ENCODE measurements at regions not wholly inside any gene's neighbourhood (a gene's known extent, or its start where the extent isn't known, plus 50 kb on each side); places are given as distances from the start of the nearest gene placed in this dataset.

DNA sequence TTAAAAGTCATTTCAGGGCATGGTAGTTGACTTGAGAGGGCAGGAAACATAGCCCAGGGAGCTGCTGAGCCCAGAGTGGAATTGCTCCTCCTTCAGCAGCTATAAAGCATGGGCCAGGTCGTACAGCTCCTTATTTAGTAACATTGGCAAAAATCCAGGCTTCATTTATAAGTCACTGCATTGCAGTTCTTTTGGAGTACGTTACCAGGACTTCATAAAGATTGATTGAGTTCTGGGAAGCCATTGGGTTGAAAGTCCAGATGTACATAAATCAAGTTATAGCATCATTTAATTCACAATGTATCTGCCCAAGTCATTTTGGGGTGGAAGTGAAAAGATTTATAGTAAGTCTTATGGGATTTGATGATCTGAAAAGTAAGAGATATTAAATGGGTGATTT, 53.0 kb upstream of the ANKEF1 start:
- H3K4me1 ChIP-seq (ENCODE audit: control insufficient read depth, insufficient read depth, low read length): peaks cover 45% of the 10 kb centered on the region
- no peaks in the 10 kb centered on the region for H3K36me3 ChIP-seq (ENCODE audit: control insufficient read depth, insufficient read depth, low read length, severe bottlenecking)
- DNase-seq (ENCODE audit: low read depth): no peak
- H3K9ac ChIP-seq (ENCODE audit: low read length): no peak overlapping the region
- H3K27me3 ChIP-seq (replicated peaks; ENCODE audit: control insufficient read depth, insufficient read depth, low read length): no peaks in the 10 kb centered on the region
- no peaks in the 10 kb centered on the region for H3K9me3 ChIP-seq (ENCODE audit: control insufficient read depth, low read length)
- H3K4me3 ChIP-seq (ENCODE audit: low read length): no peak overlapping the region

DNA sequence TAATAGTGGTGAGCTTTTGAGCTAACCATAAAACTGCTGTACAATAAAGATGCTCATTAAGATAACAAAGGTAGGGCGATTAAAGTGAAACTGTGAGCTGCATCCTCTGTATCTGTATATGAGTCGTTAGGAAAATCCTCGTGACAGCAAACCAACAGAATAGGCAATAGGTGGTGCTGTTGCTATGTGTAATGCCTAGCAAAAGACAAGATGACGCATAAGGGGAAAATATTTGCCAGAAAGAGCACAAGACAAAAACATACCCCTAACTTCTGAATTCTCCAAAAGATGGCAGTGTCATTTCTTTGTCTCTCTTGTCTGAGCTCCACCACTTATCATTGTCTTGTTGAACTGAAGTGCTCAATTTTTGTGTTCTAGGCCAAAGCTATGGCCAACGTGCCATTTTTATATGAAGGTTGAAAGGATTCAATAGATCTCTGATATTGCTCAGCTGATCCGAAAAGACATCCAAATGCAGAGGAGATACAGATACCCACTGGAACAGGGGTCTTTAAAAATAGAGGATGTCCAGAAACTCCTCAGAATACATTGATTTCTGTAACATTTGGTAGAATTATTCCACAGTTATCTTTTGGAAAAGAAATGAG, 56.3 kb upstream of the ANKEF1 start:
- H3K27me3 ChIP-seq (replicated peaks; ENCODE audit: control insufficient read depth, insufficient read depth, low read length): no peaks in the 10 kb centered on the region
- H3K36me3 ChIP-seq (ENCODE audit: control insufficient read depth, insufficient read depth, low read length, severe bottlenecking): no peaks in the 10 kb centered on the region
- peak overlapping the region; percentile 46 for H3K4me3 ChIP-seq (ENCODE audit: low read length)
- DNase-seq (ENCODE audit: low read depth): peak; percentile 95
- no peaks in the 10 kb centered on the region for H3K9me3 ChIP-seq (ENCODE audit: control insufficient read depth, low read length)
- peaks cover 14% of the 10 kb centered on the region for H3K4me1 ChIP-seq (ENCODE audit: control insufficient read depth, insufficient read depth, low read length)
- H3K9ac ChIP-seq (ENCODE audit: low read length): peak overlapping the region; percentile 10

DNA sequence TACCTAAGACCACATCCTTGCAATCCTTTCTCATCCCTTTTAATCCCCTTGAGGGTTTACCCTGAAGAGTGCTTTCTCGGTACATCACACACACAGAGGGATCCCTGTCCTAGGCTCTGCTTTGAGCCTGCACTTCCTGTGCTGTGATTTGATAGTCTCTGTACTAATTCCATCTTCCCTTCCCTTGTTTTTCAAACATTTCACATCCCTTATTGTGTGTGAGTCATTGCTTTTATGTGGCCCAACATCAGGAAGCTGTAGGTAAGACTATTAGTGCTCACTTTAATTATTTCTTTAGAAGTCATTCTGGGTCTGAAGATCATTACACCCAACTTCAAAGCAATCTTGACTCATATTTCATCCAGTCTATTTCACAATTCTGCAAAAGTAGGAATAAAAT, 57.2 kb upstream of the ANKEF1 start:
- no peaks in the 10 kb centered on the region for H3K27me3 ChIP-seq (replicated peaks; ENCODE audit: control insufficient read depth, insufficient read depth, low read length)
- no peak overlapping the region for H3K4me3 ChIP-seq (ENCODE audit: low read length)
- peaks cover 5% of the 10 kb centered on the region for H3K4me1 ChIP-seq (ENCODE audit: control insufficient read depth, insufficient read depth, low read length)
- peak; percentile 11 for DNase-seq (ENCODE audit: low read depth)
- no peaks in the 10 kb centered on the region for H3K36me3 ChIP-seq (ENCODE audit: control insufficient read depth, insufficient read depth, low read length, severe bottlenecking)
- H3K9me3 ChIP-seq (ENCODE audit: control insufficient read depth, low read length): no peaks in the 10 kb centered on the region
- peak overlapping the region; percentile 10 for H3K9ac ChIP-seq (ENCODE audit: low read length)

DNA sequence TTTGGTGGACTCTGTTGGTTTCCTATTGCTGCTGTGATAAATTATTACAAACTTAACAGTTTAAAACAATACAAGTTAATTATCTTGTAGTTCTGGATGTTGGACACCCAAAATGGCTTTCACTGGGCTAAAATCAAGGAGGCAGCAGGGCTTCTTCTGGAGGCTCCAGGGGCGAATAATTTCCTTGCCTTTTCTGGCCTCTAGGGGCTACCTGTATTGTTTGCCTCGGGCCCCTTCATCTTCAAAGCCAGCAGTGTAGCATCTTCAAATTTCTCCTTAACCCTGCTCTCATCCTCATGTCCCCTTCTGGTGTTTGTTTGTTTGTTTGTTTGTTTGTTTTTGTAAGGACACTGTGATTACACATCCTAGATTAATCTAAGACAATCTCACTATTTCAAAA, 60.5 kb upstream of the ANKEF1 start:
- peaks cover 5% of the 10 kb centered on the region for H3K4me1 ChIP-seq (ENCODE audit: control insufficient read depth, insufficient read depth, low read length)
- no peaks in the 10 kb centered on the region for H3K27me3 ChIP-seq (replicated peaks; ENCODE audit: control insufficient read depth, insufficient read depth, low read length)
- H3K36me3 ChIP-seq (ENCODE audit: control insufficient read depth, insufficient read depth, low read length, severe bottlenecking): no peaks in the 10 kb centered on the region
- H3K9ac ChIP-seq (ENCODE audit: low read length): no peak overlapping the region
- no peak for DNase-seq (ENCODE audit: low read depth)
- H3K9me3 ChIP-seq (ENCODE audit: control insufficient read depth, low read length): no peaks in the 10 kb centered on the region
- no peak overlapping the region for H3K4me3 ChIP-seq (ENCODE audit: low read length)

DNA sequence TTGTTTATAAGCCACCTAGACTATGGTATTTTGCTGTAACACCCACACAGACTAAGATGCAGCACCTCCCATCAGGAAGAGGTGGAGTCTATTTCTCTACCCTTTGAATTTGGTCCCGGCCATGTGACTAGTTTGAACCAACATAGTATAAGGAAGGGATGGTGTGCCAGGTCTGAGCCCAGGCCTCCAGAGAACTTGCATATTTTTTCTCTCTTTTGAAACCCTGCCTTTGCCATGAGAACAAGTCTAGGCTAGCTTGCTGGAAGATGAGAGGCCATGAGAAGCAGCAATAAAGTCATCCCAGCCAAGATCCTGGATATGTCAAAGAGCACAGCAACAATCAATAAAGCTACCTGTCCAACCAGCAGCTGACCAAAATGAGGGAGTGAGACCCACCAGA, 63.0 kb upstream of the ANKEF1 start:
- no peaks in the 10 kb centered on the region for H3K9me3 ChIP-seq (ENCODE audit: control insufficient read depth, low read length)
- H3K27me3 ChIP-seq (replicated peaks; ENCODE audit: control insufficient read depth, insufficient read depth, low read length): no peaks in the 10 kb centered on the region
- H3K9ac ChIP-seq (ENCODE audit: low read length): no peak overlapping the region
- H3K36me3 ChIP-seq (ENCODE audit: control insufficient read depth, insufficient read depth, low read length, severe bottlenecking): no peaks in the 10 kb centered on the region
- no peak for DNase-seq (ENCODE audit: low read depth)
- no peaks in the 10 kb centered on the region for H3K4me1 ChIP-seq (ENCODE audit: control insufficient read depth, insufficient read depth, low read length)
- H3K4me3 ChIP-seq (ENCODE audit: low read length): no peak overlapping the region

DNA sequence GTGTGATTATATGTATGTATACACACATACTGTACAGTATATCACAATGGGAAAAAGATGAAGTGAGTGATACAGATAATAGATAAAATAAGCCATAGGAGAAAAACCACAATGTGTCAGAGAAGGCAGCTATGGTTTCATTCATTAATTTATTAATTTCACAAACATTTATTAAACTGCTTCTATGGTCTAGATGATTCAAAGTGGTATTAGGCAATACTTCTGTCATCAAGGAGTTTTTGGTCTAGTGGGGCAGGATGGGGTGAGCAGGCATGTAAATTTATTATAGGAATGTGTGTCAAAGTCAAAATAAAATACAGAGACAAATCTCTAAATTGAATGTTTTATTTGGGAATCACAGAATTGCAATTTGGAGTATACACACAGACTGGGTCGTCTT, 65.2 kb upstream of the ANKEF1 start:
- peaks cover 15% of the 10 kb centered on the region for H3K27me3 ChIP-seq (replicated peaks; ENCODE audit: control insufficient read depth, insufficient read depth, low read length)
- H3K4me3 ChIP-seq (ENCODE audit: low read length): no peak overlapping the region
- no peaks in the 10 kb centered on the region for H3K36me3 ChIP-seq (ENCODE audit: control insufficient read depth, insufficient read depth, low read length, severe bottlenecking)
- H3K9me3 ChIP-seq (ENCODE audit: control insufficient read depth, low read length): no peaks in the 10 kb centered on the region
- no peak for DNase-seq (ENCODE audit: low read depth)
- H3K4me1 ChIP-seq (ENCODE audit: control insufficient read depth, insufficient read depth, low read length): no peaks in the 10 kb centered on the region
- H3K9ac ChIP-seq (ENCODE audit: low read length): no peak overlapping the region

DNA sequence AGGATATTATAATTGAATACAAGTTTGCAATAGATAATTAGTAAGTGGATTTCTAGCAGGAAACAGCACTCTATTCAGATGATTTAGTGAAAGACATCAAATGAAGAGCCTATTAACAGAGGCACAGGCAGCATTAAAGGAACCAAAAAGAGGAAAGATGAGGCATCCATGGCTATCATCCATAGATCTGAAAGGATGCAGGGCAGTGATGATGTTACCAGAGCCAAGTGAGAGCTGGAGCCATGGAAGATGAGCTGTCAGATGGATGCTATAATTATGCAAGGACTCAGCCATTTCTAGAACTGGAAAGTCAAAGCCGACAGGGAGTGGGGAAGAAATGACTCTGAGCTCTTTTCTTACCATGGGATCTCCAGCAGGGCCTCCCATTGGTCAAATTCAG, 66.8 kb upstream of the ANKEF1 start:
- Histone ChIP-seq H3K27me3 (replicated peaks; ENCODE audit: control insufficient read depth, insufficient read depth, low read length) (peaks cover 20% of the 10 kb centered on the region), H3K9me3 (ENCODE audit: control insufficient read depth, low read length) (no peaks in the 10 kb centered on the region), H3K4me3 (ENCODE audit: low read length) (no peak overlapping the region), H3K4me1 (ENCODE audit: control insufficient read depth, insufficient read depth, low read length) (no peaks in the 10 kb centered on the region), H3K9ac (ENCODE audit: low read length) (no peak overlapping the region), H3K36me3 (ENCODE audit: control insufficient read depth, insufficient read depth, low read length, severe bottlenecking) (no peaks in the 10 kb centered on the region)
- no peak for DNase-seq (ENCODE audit: low read depth)

DNA sequence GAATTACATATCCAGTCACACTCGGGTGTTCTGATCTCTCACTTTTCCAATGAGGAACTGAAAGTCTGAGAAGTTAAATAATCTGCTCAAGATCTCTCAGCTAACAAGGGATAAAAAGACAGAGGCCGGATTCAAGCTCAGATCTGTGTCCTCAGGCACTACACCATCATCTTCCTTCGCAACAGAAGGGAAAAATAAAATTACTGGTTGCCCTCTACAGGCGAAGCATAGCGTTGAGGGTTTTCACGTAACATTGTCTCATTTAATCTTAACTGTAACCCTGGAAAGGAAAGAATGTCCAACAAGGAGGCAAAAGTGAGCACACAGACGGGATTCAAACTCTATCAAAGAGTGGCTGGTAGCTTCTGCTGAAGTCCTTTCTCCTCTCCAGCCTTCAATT, 67.8 kb upstream of the ANKEF1 start:
- Histone ChIP-seq H3K4me3 (ENCODE audit: low read length) (no peak overlapping the region), H3K4me1 (ENCODE audit: control insufficient read depth, insufficient read depth, low read length) (no peaks in the 10 kb centered on the region), H3K9ac (ENCODE audit: low read length) (no peak overlapping the region), H3K36me3 (ENCODE audit: control insufficient read depth, insufficient read depth, low read length, severe bottlenecking) (no peaks in the 10 kb centered on the region), H3K27me3 (replicated peaks; ENCODE audit: control insufficient read depth, insufficient read depth, low read length) (peaks cover 20% of the 10 kb centered on the region), H3K9me3 (ENCODE audit: control insufficient read depth, low read length) (no peaks in the 10 kb centered on the region)
- DNase-seq (ENCODE audit: low read depth): peak; percentile 38

DNA sequence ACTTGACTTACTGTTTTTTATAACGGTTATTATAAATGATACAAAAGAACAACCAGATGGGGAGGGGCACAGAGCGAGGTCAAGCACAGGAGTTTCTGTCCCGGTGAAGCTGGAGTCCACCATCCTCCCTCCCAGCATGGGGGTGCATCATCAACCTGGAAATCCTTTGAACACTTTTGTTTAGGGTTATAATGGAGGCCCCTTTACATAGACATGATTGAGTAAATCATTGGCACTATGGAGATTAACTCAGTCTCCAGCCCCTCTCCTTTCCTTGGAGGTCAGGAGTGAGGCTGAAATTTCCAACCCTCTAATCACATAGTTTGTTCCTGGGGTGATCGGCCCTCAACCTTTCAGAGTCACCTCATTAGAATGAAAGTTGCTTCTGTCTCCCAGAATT, 71.8 kb upstream of the ANKEF1 start:
- no peaks in the 10 kb centered on the region for H3K36me3 ChIP-seq (ENCODE audit: control insufficient read depth, insufficient read depth, low read length, severe bottlenecking)
- H3K4me1 ChIP-seq (ENCODE audit: control insufficient read depth, insufficient read depth, low read length): no peaks in the 10 kb centered on the region
- no peak overlapping the region for H3K4me3 ChIP-seq (ENCODE audit: low read length)
- no peak for DNase-seq (ENCODE audit: low read depth)
- no peak overlapping the region for H3K9ac ChIP-seq (ENCODE audit: low read length)
- H3K9me3 ChIP-seq (ENCODE audit: control insufficient read depth, low read length): no peaks in the 10 kb centered on the region
- H3K27me3 ChIP-seq (replicated peaks; ENCODE audit: control insufficient read depth, insufficient read depth, low read length): peaks cover 20% of the 10 kb centered on the region

DNA sequence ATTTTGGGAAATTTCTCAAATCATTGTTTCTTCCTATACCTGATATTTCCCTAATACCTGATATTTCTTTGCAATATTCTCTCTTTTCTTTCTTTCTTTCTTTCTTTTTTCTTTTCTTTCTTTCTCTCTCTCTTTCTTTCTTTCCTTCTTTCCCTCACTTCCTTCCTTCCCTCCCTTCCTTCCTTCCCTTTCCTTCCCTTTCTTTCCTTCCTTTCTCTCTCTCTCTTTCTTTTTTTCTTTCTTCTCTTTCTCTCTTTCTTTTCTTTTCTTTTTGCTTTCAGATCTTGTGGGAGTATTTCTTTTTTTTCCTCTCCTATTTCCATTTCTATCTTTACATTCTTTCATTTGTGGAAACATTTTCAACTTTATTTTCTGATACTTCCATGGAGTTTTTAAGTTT, 76.1 kb upstream of the ANKEF1 start:
- Histone ChIP-seq H3K4me1 (ENCODE audit: control insufficient read depth, insufficient read depth, low read length) (no peaks in the 10 kb centered on the region), H3K36me3 (ENCODE audit: control insufficient read depth, insufficient read depth, low read length, severe bottlenecking) (no peaks in the 10 kb centered on the region), H3K9ac (ENCODE audit: low read length) (no peak overlapping the region), H3K4me3 (ENCODE audit: low read length) (no peak overlapping the region), H3K9me3 (ENCODE audit: control insufficient read depth, low read length) (no peaks in the 10 kb centered on the region), H3K27me3 (replicated peaks; ENCODE audit: control insufficient read depth, insufficient read depth, low read length) (no peaks in the 10 kb centered on the region)
- no peak for DNase-seq (ENCODE audit: low read depth)

DNA sequence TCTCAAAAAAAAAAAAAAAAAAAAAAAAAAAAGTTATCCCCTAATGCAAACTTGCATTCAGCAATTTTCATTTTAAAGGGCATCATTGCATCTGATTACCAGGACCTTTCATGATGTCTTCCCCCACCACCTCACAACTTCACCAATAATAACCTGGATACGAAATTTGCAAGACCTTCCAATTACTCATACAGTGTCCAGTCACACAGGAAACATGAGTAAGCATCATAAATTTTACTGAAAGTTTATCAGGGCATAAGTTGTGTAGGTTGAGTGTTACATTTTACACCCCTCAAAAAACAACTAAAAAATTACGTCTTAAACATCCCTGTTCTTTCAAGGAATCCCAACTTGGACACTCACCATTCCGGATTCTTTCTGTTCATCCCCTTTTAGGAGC, 79.1 kb upstream of the ANKEF1 start:
- Histone ChIP-seq H3K4me3 (ENCODE audit: low read length) (no peak overlapping the region), H3K36me3 (ENCODE audit: control insufficient read depth, insufficient read depth, low read length, severe bottlenecking) (no peaks in the 10 kb centered on the region), H3K9me3 (ENCODE audit: control insufficient read depth, low read length) (no peaks in the 10 kb centered on the region), H3K27me3 (replicated peaks; ENCODE audit: control insufficient read depth, insufficient read depth, low read length) (no peaks in the 10 kb centered on the region), H3K9ac (ENCODE audit: low read length) (no peak overlapping the region), H3K4me1 (ENCODE audit: control insufficient read depth, insufficient read depth, low read length) (no peaks in the 10 kb centered on the region)
- DNase-seq (ENCODE audit: low read depth): no peak

DNA sequence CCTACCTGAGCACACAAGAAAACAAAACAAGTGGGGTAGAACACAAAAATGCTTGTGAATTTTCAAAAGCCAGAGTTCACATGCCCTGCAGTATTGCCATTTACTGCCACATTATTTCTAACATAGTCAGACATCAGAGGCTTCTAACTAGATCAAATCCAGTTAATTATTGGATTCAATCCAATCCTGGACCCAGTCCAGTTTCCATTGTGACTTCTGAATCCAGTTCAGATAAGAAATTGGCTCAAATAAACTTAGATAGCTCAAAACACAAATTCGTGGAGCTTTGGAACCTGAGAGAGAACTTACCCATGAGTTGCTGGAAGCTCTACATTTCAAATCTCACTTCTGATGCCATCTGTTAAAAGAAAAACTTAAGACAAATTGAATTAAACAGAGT, 85.2 kb upstream of the ANKEF1 start:
- no peak overlapping the region for H3K4me3 ChIP-seq (ENCODE audit: low read length)
- no peak for DNase-seq (ENCODE audit: low read depth)
- H3K9me3 ChIP-seq (ENCODE audit: control insufficient read depth, low read length): no peaks in the 10 kb centered on the region
- H3K9ac ChIP-seq (ENCODE audit: low read length): no peak overlapping the region
- no peaks in the 10 kb centered on the region for H3K27me3 ChIP-seq (replicated peaks; ENCODE audit: control insufficient read depth, insufficient read depth, low read length)
- no peaks in the 10 kb centered on the region for H3K36me3 ChIP-seq (ENCODE audit: control insufficient read depth, insufficient read depth, low read length, severe bottlenecking)
- no peaks in the 10 kb centered on the region for H3K4me1 ChIP-seq (ENCODE audit: control insufficient read depth, insufficient read depth, low read length)
